Stimulated activated memory B cell treated with anti-CD40 and anti-IgM and Interleukin-4, amounts not matched to agents 10 μg/mL and 1 μg/mL and 100 μg/mL, for 72 hours (primary cell): ENCODE measurements at regions not wholly inside any gene's neighbourhood (a gene's known extent, or its start where the extent isn't known, plus 50 kb on each side); places are given as distances from the start of the nearest gene placed in this dataset.
"Not testable (repeated sequence)": the region's sequence is repeated elsewhere in the genome, so short reads cannot be mapped to it uniquely, and the experiment has no call there.

Experiments
- ATAC-seq: fragments of 150-1000 bp; cut with Tn5 transposase; 2 replicates; pipeline ENCODE4 v1.10.0; 2021
- H3K27ac Mint-ChIP-seq: one replicate; pipeline ENCODE4 v1.8.0; 2022; ENCODE audit warnings: mild to moderate bottlenecking, mixed read lengths
- H3K27me3 Mint-ChIP-seq: one replicate; pipeline ENCODE4 v1.8.0; 2022; ENCODE audit warnings: mixed read lengths
- H3K36me3 Mint-ChIP-seq: one replicate; pipeline ENCODE4 v1.8.0; 2022; ENCODE audit warnings: mixed read lengths
- H3K4me1 Mint-ChIP-seq: one replicate; pipeline ENCODE4 v1.8.0; 2022; ENCODE audit warnings: mixed read lengths
- H3K4me3 Mint-ChIP-seq: one replicate; pipeline ENCODE4 v1.8.0; 2022; ENCODE audit warnings: mild to moderate bottlenecking, moderate library complexity, mixed read lengths
- H3K9me3 Mint-ChIP-seq: one replicate; pipeline ENCODE4 v1.8.0; 2022; ENCODE audit warnings: mixed read lengths

- not testable (repeated sequence) for H3K4me1 Mint-ChIP-seq, H3K4me3 Mint-ChIP-seq, H3K9me3 Mint-ChIP-seq, H3K36me3 Mint-ChIP-seq, ATAC-seq, H3K27ac Mint-ChIP-seq
- H3K27me3 Mint-ChIP-seq = peaks cover 10% of the 10 kb centered on the region
Observed at GRCh38 chr1:222177496-222177895, 370.4 kb downstream of the HHIPL2 start.

- Mint-ChIP-seq H3K4me3 (no peak overlapping the region), H3K27me3 (peaks cover 4% of the 10 kb centered on the region), H3K36me3 (no peaks in the 10 kb centered on the region), H3K27ac (no peak overlapping the region), H3K4me1 (no peaks in the 10 kb centered on the region), H3K9me3 (peaks cover 11% of the 10 kb centered on the region)
- peak; percentile 53 for ATAC-seq
Observed at GRCh38 chr1:222171005-222171404, 376.9 kb downstream of the HHIPL2 start.

GRCh38 chr1:222168621-222169020 lies 379.3 kb downstream of the HHIPL2 start:
- Mint-ChIP-seq H3K27ac (no peak overlapping the region), H3K4me3 (no peak overlapping the region)
- no peak for ATAC-seq

GRCh38 chr1:222167896-222168295 lies 380.0 kb downstream of the HHIPL2 start:
- H3K36me3 Mint-ChIP-seq = no peaks in the 10 kb centered on the region
- no peak for ATAC-seq
- no peaks in the 10 kb centered on the region for H3K27me3 Mint-ChIP-seq
- H3K4me3 Mint-ChIP-seq = no peak overlapping the region
- no peaks in the 10 kb centered on the region for H3K4me1 Mint-ChIP-seq
- H3K27ac Mint-ChIP-seq = no peak overlapping the region
- H3K9me3 Mint-ChIP-seq = peaks cover 11% of the 10 kb centered on the region

More at GRCh38 chr1:222168621-222169020, 379.3 kb downstream of the HHIPL2 start:
- Mint-ChIP-seq H3K9me3 (peaks cover 11% of the 10 kb centered on the region), H3K36me3 (no peaks in the 10 kb centered on the region), H3K27me3 (no peaks in the 10 kb centered on the region), H3K4me1 (no peaks in the 10 kb centered on the region)

- Mint-ChIP-seq H3K27ac (no peak overlapping the region), H3K36me3 (no peaks in the 10 kb centered on the region), H3K4me1 (no peaks in the 10 kb centered on the region), H3K27me3 (no peaks in the 10 kb centered on the region), H3K9me3 (peaks cover 6% of the 10 kb centered on the region), H3K4me3 (no peak overlapping the region)
- ATAC-seq = peak; percentile 66
Observed at GRCh38 chr1:222167111-222167510, 380.8 kb downstream of the HHIPL2 start.

GRCh38 chr1:222165629-222166028 lies 382.3 kb downstream of the HHIPL2 start:
- H3K4me1 Mint-ChIP-seq = no peaks in the 10 kb centered on the region
- peaks cover 4% of the 10 kb centered on the region for H3K9me3 Mint-ChIP-seq
- ATAC-seq = no peak
- H3K4me3 Mint-ChIP-seq = no peak overlapping the region
- no peak overlapping the region for H3K27ac Mint-ChIP-seq
- no peaks in the 10 kb centered on the region for H3K27me3 Mint-ChIP-seq
- H3K36me3 Mint-ChIP-seq = no peaks in the 10 kb centered on the region

- no peak for ATAC-seq
- Mint-ChIP-seq H3K36me3 (no peaks in the 10 kb centered on the region), H3K4me1 (no peaks in the 10 kb centered on the region), H3K27ac (no peak overlapping the region), H3K4me3 (no peak overlapping the region), H3K9me3 (no peaks in the 10 kb centered on the region), H3K27me3 (no peaks in the 10 kb centered on the region)
Observed at GRCh38 chr1:222163895-222164294, 384.0 kb downstream of the HHIPL2 start.

DNA sequence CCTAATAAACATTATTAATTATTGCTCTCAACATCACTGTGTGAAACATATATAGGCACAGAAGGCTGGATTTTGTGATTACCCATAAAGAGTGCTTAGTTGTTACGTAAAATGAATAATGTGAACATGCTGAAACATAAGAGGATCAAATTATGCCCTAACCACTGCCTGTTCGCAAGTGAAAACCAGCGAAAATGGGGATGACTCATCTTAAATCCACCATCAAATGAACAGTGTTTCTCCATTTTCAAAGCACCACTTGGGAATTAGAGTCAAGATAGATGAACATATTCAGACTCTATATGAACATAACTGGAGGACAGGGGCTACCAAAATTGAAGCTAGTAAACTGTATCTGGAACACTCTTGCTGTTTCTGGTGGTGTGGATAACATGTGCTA lies 386.2 kb downstream of the HHIPL2 start:
- H3K27ac Mint-ChIP-seq = no peak overlapping the region
- H3K36me3 Mint-ChIP-seq = peaks cover 6% of the 10 kb centered on the region
- H3K9me3 Mint-ChIP-seq = peaks cover 11% of the 10 kb centered on the region
- no peak overlapping the region for H3K4me3 Mint-ChIP-seq
- H3K27me3 Mint-ChIP-seq = no peaks in the 10 kb centered on the region
- no peak for ATAC-seq
- H3K4me1 Mint-ChIP-seq = no peaks in the 10 kb centered on the region

DNA sequence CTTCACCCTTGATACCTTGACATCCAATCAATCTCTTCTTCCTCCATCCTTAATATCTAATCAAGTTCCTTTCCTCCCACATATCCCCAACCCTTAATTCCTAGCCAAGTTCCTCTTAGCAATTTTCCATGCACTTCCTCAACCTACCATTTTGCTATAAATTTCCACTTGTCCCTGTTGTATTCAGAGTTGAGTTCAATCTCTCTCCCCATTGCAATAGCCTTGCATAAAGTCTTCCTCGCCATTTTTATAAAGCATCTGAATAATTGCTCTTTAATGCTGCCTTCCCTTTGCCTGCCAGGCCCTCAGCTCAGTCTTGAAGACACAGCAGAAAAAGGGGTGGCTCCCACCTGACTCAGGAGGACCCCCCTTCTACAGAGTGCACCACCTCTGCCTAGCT lies 390.3 kb downstream of the HHIPL2 start:
- peaks cover 6% of the 10 kb centered on the region for H3K36me3 Mint-ChIP-seq
- peaks cover 11% of the 10 kb centered on the region for H3K9me3 Mint-ChIP-seq
- no peaks in the 10 kb centered on the region for H3K27me3 Mint-ChIP-seq
- no peak overlapping the region for H3K27ac Mint-ChIP-seq
- H3K4me1 Mint-ChIP-seq = no peaks in the 10 kb centered on the region
- no peak for ATAC-seq
- H3K4me3 Mint-ChIP-seq = no peak overlapping the region

GRCh38 chr1:222140206-222140605 lies 398.3 kb upstream of the DUSP10 start:
- no peaks in the 10 kb centered on the region for H3K9me3 Mint-ChIP-seq
- no peaks in the 10 kb centered on the region for H3K36me3 Mint-ChIP-seq
- H3K27me3 Mint-ChIP-seq = peaks cover 22% of the 10 kb centered on the region
- H3K4me1 Mint-ChIP-seq = no peaks in the 10 kb centered on the region
- no peak overlapping the region for H3K4me3 Mint-ChIP-seq
- ATAC-seq = no peak
- H3K27ac Mint-ChIP-seq = no peak overlapping the region

- no peaks in the 10 kb centered on the region for H3K4me1 Mint-ChIP-seq
- H3K27ac Mint-ChIP-seq = no peak overlapping the region
- no peak for ATAC-seq
- peaks cover 31% of the 10 kb centered on the region for H3K27me3 Mint-ChIP-seq
- no peak overlapping the region for H3K4me3 Mint-ChIP-seq
- peaks cover 12% of the 10 kb centered on the region for H3K9me3 Mint-ChIP-seq
- no peaks in the 10 kb centered on the region for H3K36me3 Mint-ChIP-seq
Observed at GRCh38 chr1:222138095-222138494, 396.2 kb upstream of the DUSP10 start.

DNA sequence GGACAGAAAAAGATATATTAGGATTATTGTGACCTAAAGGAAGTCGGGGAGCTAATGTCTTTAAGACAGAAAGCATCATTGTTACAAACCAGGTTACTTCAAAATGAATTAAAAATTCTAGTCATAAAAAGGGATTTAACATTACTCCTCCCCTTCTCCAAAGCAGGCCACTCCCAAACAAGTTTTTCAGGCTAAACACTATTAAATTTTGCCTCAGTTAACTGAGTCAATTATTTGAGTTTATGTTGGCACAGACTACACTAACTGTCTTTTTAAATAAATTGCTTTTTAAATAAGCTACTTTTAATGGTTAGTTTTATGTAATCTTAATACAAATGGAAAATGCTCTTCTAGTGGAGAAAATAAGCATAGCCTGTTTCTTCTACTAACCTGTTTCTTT lies 395.0 kb upstream of the DUSP10 start:
- peaks cover 12% of the 10 kb centered on the region for H3K9me3 Mint-ChIP-seq

GRCh38 chr1:222129041-222129440 lies 387.2 kb upstream of the DUSP10 start:
- H3K9me3 Mint-ChIP-seq = peaks cover 4% of the 10 kb centered on the region
- peaks cover 8% of the 10 kb centered on the region for H3K27me3 Mint-ChIP-seq
- no peak for ATAC-seq
- no peaks in the 10 kb centered on the region for H3K4me1 Mint-ChIP-seq
- no peak overlapping the region for H3K4me3 Mint-ChIP-seq
- H3K27ac Mint-ChIP-seq = no peak overlapping the region
- H3K36me3 Mint-ChIP-seq = no peaks in the 10 kb centered on the region

More for the DNA sequence above, 395.0 kb upstream of the DUSP10 start:
- ATAC-seq = no peak
- peaks cover 38% of the 10 kb centered on the region for H3K27me3 Mint-ChIP-seq
- H3K27ac Mint-ChIP-seq = no peak overlapping the region
- no peaks in the 10 kb centered on the region for H3K4me1 Mint-ChIP-seq
- no peak overlapping the region for H3K4me3 Mint-ChIP-seq
- no peaks in the 10 kb centered on the region for H3K36me3 Mint-ChIP-seq

GRCh38 chr1:222127526-222128152 lies 385.8 kb upstream of the DUSP10 start:
- H3K27ac Mint-ChIP-seq = no peak overlapping the region
- no peaks in the 10 kb centered on the region for H3K4me1 Mint-ChIP-seq
- no peak overlapping the region for H3K4me3 Mint-ChIP-seq
- ATAC-seq = no peak
- peaks cover 4% of the 10 kb centered on the region for H3K27me3 Mint-ChIP-seq
- H3K36me3 Mint-ChIP-seq = no peaks in the 10 kb centered on the region
- no peaks in the 10 kb centered on the region for H3K9me3 Mint-ChIP-seq

GRCh38 chr1:222127096-222127495 lies 385.2 kb upstream of the DUSP10 start:
- H3K9me3 Mint-ChIP-seq = no peaks in the 10 kb centered on the region
- no peak overlapping the region for H3K27ac Mint-ChIP-seq
- H3K4me1 Mint-ChIP-seq = no peaks in the 10 kb centered on the region
- no peaks in the 10 kb centered on the region for H3K27me3 Mint-ChIP-seq
- H3K4me3 Mint-ChIP-seq = no peak overlapping the region
- ATAC-seq = no peak
- H3K36me3 Mint-ChIP-seq = no peaks in the 10 kb centered on the region

GRCh38 chr1:222126052-222126451 lies 384.2 kb upstream of the DUSP10 start:
- H3K36me3 Mint-ChIP-seq = no peaks in the 10 kb centered on the region
- ATAC-seq = no peak

DNA sequence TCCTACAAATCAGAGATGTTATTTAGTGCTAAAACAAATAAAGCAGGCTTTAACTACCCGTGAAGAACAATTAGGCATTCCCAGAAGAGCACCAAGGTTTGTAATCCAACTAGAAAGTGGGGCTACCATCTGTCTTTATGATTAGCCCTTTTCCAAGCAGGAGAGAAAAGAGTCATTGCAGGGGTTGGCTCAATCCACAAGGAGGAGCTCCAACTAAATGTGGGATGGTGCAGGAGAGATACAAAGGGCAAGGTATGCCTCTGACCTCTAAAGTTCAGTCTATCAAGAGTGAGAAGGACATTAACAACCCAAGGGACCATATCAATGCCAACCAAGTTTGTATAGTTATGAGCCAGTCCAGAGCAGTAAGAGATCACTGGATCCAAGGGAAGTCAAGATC lies 382.7 kb upstream of the DUSP10 start:
- Mint-ChIP-seq H3K4me3 (no peak overlapping the region), H3K9me3 (no peaks in the 10 kb centered on the region), H3K27me3 (peaks cover 2% of the 10 kb centered on the region), H3K4me1 (no peaks in the 10 kb centered on the region), H3K36me3 (no peaks in the 10 kb centered on the region), H3K27ac (no peak overlapping the region)
- ATAC-seq = no peak

More at GRCh38 chr1:222126052-222126451, 384.2 kb upstream of the DUSP10 start:
- no peaks in the 10 kb centered on the region for H3K9me3 Mint-ChIP-seq
- H3K27ac Mint-ChIP-seq = no peak overlapping the region
- H3K4me1 Mint-ChIP-seq = no peaks in the 10 kb centered on the region
- no peak overlapping the region for H3K4me3 Mint-ChIP-seq
- no peaks in the 10 kb centered on the region for H3K27me3 Mint-ChIP-seq
